ENCODE measurements at regions not wholly inside any gene's neighbourhood (a gene's known extent, or its start where the extent isn't known, plus 50 kb on each side); places are given as distances from the start of the nearest gene placed in this dataset.
"Not testable (repeated sequence)": the region's sequence is repeated elsewhere in the genome, so short reads cannot be mapped to it uniquely, and the experiment has no call there.

DNA sequence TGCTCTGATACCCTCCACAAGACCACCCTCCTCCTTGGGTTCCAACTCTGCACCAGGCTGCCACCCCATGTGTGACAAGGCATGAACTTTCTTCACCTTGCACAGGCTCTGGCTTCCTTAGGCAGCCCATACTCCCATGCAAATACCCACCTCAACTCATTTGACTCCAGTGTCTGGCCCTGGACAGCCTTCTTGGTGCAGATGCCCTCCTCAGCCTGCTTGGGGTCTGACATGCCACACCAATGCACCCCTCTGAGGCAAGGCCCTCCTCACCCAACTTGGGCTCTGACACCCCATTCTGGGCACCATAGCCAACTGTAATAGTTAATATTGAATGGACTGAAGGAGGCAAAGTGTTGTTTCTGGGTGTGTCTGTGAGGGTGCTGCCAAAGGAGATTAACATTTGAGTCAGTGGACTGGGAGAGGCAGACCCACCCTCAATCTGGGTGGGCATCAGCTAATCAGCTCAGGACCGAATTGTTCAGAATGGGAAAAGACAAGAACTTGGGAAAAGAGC lies 115.0 kb upstream of the EPB41L4A start:
- DNase-seq (ENCODE audit: low spot score): no peak

DNA sequence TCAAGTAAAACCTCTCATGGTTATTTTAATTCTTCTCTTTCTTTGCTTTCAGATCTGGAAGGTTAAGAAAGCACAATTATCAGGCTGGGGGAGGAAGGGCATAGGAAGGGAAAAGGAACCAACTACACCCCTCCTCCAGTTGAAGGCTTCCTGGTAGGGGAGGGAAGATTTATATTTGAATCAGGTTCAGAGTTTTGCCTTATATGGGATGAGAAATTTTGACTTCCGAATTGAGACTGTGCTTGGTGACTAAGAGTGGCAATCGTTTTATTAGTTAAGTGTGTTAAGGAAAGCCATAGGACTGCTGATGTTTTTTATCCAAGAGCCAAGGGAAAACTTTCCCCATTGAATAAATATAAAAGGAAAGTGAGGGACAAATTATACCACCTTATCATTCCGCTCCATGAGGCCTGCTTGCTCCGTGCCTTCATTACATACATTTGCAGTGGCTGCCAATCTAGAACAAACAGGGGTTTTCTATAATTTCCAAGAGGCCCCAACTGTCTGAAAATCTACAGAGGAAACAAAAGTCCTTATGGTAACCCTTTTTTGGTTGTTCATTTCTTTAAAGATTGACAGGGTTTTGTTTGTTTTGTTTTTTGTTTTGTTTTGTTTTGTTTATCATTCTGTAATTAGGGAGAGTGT lies 115.7 kb upstream of the EPB41L4A start:
- no peak for DNase-seq (ENCODE audit: low spot score)

DNA sequence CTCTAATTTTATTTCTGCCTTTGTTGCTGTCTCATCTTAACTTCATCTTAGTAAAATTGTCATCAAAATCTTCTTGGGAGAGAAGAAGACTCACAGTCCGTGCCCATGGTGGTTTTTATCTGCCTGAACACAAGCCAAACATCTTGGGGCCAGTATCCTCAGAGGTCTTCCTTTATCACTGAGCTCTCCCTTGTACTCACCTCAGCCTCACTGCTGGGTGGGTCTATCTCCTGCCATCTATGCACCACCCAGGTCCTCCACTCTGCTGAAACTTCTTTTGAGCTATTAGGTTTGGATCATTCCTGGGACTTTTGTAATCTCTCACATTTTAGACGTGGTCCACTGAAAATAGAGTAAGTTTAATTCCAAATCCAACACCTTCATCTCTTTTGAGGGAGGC lies 116.3 kb upstream of the EPB41L4A start:
- DNase-seq (ENCODE audit: low spot score): no peak

DNA sequence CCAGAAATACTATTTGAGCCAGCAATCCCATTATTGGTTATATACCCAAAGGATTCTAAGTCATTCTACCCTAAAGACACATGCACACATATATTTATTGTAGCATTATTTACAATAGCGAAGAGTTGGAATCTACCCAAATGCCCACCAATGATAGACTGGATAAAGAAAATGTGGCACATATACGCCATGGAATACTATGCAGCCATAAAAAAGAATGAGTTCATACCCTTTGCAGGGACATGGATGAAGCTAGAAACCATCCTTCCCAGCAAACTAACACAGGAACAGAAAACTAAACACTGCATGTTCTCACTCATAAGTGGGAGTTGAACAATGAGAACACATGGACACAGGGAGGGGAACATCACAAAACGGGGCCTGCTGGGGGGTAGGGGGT lies 125.5 kb upstream of the EPB41L4A start:
- not testable (repeated sequence) for DNase-seq (ENCODE audit: low spot score)

DNA sequence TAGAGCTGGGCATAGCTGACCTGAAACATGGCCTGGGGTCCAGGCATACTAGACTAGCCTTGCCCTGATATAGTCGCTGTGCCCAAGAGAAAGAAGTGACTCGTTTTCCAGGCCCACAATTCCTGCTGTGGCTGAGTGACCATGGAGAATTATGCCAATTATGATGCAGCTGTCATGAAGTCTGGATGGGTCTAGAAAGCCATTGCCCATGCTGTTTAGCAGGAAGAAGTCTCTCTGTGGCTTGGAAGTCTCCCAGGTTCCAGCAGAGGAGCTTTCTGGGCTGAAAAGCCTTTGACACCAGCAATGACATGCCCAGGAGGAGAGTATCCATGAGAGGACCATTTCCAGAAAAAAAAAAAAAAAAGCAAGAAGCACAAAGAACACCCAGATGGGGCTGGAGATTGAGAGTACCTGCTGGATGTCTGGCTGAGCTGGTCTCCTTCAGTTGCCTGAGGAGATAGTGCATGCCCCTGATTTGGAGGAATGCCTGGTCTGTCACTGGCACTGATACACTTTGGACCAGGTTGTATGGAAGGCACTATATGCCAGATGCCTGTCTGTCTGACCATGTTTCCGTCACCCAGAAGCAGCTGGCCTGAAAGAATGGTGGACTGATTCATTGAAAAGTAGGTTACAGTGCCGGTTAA lies 128.0 kb upstream of the EPB41L4A start:
- no peak for DNase-seq (ENCODE audit: low spot score)

DNA sequence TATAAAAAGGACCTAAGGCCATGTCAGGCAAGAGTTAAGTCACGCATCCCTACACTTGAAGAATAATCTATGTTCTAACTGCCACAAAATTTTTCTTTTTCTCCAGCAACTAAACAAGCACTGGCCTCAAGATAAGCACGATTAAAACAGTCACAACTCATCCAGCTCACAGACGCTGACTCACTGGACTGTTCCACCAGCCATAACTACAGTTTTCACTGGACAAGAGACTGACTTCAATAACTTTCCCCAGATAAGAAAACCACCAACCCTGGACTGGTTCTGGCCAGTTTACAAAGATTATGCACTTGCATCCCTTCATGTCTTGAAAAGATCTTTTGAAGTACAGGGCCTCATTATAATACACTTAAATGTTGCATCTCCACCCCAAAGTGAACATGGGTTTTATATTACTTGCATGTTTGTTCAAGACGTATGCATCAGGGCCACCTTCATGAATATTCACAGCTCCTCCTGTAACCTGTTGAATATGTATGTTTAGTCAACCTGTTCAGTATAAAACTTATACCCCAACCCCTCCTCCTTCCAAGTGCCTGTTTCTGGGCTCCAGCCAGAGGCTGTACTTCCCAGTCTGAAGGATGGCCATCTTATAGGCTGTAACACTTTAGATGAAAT lies 129.3 kb upstream of the EPB41L4A start:
- no peak for DNase-seq (ENCODE audit: low spot score)

DNA sequence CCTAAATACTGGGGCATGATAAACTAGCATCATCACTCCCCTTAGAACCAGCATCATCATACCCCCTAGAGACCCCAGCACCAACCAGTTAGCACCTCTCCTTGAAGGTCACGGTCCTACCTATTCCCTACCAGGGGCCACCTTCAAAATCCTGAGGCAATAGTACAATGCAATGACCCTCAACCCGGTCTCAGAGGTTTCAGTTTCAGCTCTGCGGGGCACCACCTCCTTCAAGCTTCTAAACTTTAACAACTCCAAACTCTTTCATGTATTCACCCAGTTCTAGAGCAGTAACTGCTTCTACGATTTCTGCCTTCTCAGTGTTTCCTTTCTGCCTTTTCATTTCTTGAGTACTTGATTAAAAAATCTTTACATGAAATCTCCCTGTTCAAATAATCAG lies 130.1 kb upstream of the EPB41L4A start:
- no peak for DNase-seq (ENCODE audit: low spot score)

DNA sequence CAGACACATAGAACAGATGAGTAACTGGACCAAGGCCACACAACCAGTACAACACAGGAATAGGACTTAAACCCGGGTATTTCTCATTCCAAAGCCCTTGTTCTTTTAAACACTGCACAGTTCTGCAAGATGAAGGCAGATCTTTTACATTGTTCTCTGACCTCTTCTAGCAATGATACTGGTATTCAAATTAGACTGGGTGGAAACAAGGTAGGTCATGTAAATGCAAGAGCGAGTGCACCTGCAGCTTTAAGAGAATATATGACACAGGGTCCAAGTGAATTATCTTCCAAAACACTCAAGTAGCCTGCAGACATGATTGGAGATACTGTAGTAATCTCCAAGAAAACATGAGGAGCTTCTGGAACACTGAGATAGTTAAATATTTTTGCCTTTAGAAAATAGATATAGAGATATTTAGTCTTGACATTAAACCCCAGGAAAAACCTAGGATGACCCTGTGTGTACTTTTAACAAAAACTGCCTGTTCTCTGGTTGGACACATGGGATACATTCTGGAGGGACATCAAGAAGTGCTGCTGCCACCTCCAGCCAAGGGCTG lies 130.6 kb upstream of the EPB41L4A start:
- no peak for DNase-seq (ENCODE audit: low spot score)

DNA sequence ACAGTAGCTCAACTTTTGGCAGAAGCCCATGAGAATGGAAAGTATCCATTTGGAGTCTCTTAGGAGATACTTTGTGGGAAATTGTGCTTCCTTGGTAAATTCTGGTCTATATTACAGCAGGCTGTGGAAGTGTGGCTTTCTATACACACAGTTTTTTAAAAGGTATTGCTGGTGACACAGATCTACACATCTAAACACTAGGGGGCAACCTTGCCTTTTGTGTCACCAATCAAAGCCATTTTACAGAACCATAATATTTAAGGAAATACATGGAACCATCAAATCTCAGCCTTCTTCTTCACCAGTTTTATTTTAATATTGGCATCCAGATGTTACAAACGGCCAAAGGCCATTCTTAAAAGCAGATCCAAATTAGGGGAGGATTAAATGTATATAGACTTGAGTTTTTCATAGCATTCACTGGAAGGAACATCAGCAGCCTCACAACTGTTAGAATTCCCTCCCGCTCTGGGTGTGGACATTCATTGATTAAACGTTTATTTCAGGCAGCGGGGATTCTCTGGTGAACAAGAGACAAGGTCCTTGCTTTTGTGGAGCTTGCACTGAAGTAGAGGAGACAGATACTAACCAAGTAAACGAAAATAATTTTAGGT lies 132.4 kb upstream of the EPB41L4A start:
- DNase-seq (ENCODE audit: low spot score): peak; percentile 68

DNA sequence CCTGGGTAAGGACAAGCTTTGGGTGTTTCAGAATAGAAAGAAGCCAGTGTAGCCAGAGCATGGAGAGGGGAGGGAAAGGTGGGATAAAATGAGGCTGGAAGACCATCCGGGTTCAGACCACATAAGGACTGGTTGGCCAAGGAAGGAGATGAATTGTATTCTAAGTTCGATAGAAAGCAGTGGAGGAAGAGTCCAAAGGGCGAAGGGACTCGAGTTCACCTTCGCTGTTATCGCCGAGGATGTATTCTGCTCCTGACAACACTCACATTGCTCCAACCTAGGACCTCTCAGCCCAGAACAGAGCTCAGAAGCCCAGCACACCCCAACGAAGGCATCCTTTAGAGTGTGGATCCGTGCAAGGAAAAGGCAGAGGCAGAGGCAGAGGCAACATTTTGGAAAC lies 133.1 kb upstream of the EPB41L4A start:
- no peak for DNase-seq (ENCODE audit: low spot score)

DNA sequence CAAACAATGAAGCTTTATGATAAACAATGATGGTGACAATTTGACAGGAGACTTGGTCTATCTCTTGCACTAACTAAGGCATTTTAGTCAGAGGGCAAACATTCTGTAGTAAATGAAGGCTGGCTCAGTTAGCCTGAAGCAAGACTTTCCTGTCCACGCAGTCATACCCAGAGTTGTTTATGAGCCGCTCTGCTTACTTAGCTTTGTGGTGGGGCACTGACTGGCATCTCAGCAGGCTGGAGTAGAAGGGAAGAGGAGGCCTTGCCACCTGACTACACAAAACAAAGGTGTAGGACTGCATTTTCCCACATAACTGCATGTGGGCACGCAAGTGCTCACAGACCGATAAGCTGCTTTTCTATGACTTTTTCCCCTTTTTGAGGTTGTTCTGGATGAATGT lies 133.7 kb upstream of the EPB41L4A start:
- DNase-seq (ENCODE audit: low spot score): no peak

DNA sequence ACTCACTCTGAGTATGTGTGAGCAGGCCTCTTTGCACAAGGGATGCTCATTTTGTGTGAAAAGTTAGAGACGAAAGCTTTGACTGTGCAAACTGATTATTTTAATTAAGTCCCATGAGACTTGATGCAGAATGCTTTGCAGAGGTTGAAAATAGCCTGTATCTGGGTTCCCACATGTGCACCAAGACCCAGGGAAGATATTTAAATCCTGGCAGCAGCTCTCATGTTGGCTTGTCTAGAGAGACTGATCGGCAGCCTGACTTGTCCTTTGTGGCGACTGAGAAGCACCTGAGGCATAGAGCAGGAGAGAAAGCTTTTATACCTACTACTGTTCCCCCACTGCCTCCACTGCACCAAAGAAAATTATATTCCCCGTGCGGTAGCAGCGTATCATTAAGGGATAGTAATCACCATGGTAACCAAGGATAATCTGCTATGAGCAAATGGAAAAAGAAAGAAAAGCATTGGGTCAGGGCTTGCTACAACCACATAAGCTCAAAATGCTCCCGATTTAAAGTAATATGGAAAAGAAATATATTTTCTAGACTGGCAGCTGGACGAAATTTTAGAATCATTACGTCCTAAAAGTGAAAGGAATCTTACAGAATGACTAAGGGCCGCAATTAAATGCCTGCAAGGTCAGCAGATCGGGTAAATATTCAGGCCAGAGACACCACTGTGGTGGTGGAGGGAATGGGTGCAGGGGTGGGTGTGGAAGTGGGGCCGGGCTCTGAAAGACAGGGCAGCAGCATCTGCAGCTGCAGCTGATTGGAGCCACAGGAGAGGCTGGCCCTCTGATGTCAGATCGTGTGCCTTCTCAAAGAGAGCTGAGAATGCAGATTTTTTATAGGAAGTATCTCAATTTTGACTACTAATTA lies 135.3 kb upstream of the EPB41L4A start:
- DNase-seq (ENCODE audit: low spot score): no peak

DNA sequence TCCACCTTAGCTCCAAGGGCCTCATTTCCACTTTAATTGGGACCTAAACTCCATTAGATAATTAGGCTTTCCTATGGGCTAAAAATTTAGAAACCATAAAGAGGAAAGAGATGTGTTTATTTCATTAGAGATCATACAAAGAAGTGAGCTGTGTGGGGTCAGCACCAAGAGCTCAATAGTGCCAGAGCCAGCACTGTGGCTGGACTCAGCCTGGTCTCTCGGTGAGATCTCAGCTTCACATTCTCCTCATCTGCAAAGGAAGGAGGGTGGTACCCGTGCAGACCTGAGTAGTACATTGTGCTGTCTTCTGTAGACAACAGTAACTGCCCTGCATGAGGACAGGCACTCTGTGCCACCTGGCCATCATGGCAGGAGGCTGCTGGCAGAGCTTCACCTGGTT lies 136.1 kb upstream of the EPB41L4A start:
- DNase-seq (ENCODE audit: low spot score): no peak

DNA sequence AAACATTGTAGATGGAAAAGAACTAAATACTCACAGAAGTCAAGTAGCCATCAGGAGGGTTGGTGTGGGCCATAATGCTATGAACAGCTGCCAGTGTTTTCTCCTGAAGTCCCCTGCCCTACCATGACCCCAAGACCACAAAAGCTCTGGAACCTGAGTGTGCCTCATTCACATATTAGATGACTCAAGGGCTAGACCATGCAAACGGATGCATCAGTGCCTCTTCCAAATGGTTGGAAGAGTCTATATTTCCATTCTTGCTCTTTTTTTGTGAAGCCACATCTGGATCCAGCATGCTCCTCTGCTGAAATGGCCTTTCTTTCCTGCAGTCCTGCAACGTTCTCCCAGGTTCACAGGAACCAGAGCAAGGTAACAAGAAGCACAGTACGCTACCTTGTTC lies 136.6 kb upstream of the EPB41L4A start:
- DNase-seq (ENCODE audit: low spot score): no peak

DNA sequence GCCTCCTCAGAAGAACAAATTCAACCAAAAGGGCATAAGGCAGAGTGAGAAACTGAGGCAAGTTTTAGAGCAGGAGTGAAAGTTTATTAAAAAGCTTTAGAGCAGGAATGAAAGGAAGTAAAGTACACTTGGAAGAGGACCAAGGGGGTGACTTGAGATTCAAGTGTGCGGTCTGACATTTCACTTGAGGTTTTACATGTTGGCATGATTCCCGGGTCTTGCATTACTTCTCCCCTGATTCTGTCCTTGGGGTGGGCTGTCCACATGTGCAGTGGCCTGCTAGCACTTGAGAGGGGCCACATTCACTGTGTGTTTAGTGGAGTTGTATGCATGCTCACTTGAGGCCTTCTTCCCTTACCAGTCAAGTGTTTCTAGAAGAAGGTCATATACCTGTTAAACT lies 140.4 kb upstream of the EPB41L4A start:
- DNase-seq (ENCODE audit: low spot score): not testable (repeated sequence)

DNA sequence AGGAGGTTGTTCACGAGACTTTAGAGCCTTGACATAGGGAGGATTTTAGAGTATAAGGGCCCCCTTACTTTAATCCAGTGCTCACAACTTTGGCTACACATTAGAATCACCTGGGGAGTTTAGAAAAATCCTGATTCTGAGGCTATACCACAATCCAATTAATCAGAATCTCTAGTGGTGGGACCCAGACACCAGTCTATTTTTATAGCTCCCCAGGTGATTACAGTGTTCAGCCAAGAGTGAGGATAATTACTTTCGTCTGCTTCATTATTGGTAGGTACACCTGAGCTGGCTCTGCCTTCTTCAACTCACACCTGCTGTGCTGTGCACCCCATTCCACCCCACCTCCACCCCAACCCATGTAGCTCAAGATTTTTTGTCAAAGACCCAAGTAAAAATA lies 141.3 kb upstream of the EPB41L4A start:
- DNase-seq (ENCODE audit: low spot score): no peak

DNA sequence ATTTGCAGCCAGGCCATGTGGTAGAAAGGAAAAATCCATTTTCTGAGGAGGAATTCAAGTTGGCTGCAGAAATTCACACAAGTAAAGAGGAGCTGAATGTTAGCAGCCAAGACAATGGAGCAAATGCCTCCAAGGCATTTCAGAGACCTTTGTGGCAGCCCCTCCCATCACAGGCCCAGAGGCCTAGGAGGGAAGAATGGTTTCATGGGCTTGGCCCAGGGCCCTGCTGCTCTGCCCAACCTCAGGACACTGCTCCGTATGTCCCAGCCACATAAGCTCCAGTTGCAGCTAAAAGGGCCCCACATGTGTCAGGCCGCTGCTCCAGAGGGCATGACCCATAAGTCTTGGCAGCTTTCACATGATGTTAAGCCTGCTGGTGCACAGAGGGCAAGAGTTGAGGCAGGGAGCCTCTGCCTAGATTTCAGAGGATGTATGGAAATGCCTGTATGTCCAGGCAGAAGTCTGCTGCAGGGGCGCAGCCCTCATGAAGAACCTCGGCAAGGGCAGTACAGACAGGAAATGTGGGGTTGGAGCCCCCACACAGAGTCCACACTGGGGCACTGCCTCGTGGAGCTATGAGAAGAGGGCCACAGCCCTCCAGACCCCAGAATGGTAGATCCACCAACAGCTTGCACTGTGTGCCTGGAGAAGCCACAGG lies 144.2 kb upstream of the EPB41L4A start:
- no peak for DNase-seq (ENCODE audit: low spot score)

DNA sequence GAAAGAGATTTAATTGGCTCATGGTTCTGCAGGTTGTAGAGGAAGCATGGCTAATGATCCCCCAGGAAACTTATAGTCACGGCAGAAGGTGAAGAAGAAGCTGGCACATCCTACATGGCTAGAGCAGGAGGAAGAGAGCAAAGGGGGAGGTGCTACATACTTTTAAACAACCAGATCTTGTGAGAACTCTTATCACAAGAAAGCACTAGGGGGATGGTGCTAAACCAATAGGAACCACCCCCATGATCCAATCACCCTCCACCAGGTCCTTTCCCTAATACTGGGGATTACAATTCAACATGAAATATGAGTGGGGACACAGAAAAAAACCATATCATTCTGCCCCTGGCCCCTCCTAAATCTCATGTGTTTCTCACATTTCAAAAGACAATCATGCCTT lies 147.2 kb upstream of the EPB41L4A start:
- no peak for DNase-seq (ENCODE audit: low spot score)

DNA sequence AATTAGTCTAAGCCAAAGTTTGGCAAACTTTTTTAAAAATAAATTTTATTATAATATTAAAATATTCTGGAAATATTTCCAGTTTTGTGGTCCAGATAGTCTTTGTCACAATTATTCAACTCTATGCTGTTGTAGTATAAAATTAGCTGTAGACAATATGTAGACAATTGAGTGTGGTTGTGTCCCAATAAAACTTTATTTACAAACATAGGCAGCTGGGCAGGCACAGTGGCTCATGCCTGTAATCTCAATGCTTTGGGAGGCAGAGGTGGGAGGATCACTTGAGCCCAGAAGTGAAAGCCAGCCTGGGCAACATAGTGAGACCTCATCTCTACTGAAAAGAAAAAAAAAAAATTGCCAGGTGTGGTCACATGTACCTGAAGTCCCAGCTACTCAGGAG lies 150.5 kb upstream of the EPB41L4A start:
- no peak for DNase-seq (ENCODE audit: low spot score)

DNA sequence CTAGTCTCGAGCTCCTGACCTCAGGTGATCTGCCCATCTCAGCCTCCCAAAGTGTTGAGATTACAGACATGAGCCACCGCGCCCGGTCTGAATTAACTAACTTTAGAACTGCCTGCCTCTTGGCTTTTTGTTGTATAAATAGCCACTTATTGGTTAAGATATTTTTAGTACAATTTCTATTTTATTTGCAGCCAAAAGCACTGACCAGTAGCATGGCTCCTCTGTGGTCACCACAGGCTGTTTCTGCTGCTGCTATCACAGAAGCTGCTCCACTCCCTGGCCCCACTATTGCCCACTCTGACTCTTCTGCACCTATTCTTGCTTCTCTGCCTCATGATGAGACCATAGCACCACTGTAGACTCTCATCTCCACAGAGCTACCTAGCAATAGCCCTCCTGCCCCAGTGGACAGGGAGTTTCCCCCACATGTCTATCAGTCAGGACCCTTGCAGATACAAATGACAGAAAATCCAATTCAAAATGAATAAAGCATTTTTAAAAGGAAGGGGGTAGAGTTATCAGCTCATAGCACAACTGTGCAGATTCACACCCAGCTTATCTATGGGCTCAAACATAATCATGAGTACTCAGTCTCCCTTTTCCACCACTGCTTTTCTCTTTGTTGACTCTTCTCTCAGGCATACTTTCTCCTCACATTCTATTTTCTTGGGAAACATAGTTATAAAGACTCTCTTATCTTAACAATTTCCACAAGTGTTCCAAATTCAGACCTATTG lies 151.8 kb upstream of the EPB41L4A start:
- DNase-seq (ENCODE audit: low spot score): no peak
